ENCODE measurements at regions not wholly inside any gene's neighbourhood (a gene's known extent, or its start where the extent isn't known, plus 50 kb on each side); places are given as distances from the start of the nearest gene placed in this dataset.
A peak's percentile ranks its signal among the peaks of the same experiment; 100 is the strongest.

- DNase-seq = no peak
Observed at GRCh38 chrX:148371291-148371690, 129.1 kb upstream of the AFF2 start.

GRCh38 chrX:148372925-148373324 is 127.5 kb upstream of the AFF2 start:
- no peak for DNase-seq

GRCh38 chrX:148376342-148376741 is 124.1 kb upstream of the AFF2 start:
- DNase-seq = no peak

- peak in 1 of 2 experiments; percentile 22 for DNase-seq
Observed at GRCh38 chrX:148380107-148380506, 120.3 kb upstream of the AFF2 start.

GRCh38 chrX:148380650-148381561 is 119.5 kb upstream of the AFF2 start:
- DNase-seq = peak; percentile 50 to 57

GRCh38 chrX:148381603-148382002 is 118.8 kb upstream of the AFF2 start:
- peak in 1 of 2 experiments; percentile 20 for DNase-seq

- no peak for DNase-seq
Observed at GRCh38 chrX:148382983-148383382, 117.4 kb upstream of the AFF2 start.

- no peak for DNase-seq
Observed at GRCh38 chrX:148385471-148385870, 114.9 kb upstream of the AFF2 start.

- DNase-seq = no peak
Observed at GRCh38 chrX:148389629-148390028, 110.8 kb upstream of the AFF2 start.

GRCh38 chrX:148412006-148412405 is 88.4 kb upstream of the AFF2 start:
- DNase-seq = no peak

GRCh38 chrX:148416142-148416541 is 84.3 kb upstream of the AFF2 start:
- no peak for DNase-seq

GRCh38 chrX:148416931-148417330 is 83.5 kb upstream of the AFF2 start:
- DNase-seq = no peak

GRCh38 chrX:148417934-148418333 is 82.5 kb upstream of the AFF2 start:
- no peak for DNase-seq

GRCh38 chrX:148422526-148422925 is 77.9 kb upstream of the AFF2 start:
- DNase-seq = no peak

- peak in 1 of 2 experiments; percentile 19 for DNase-seq
Observed at GRCh38 chrX:148424570-148424969, 75.8 kb upstream of the AFF2 start.

GRCh38 chrX:148426467-148426866 is 74.0 kb upstream of the AFF2 start:
- DNase-seq = no peak

GRCh38 chrX:148441387-148441786 is 59.0 kb upstream of the AFF2 start:
- no peak for DNase-seq

- no peak for DNase-seq
Observed at GRCh38 chrX:148443216-148443615, 57.2 kb upstream of the AFF2 start.

GRCh38 chrX:148448686-148449085 is 51.7 kb upstream of the AFF2 start:
- DNase-seq = no peak

Data from activated T-cell treated with anti-CD3 and anti-CD28 coated beads, Interleukin-2, amount 50 U/mL, for 48 hours (primary cell).